Heart left ventricle (tissue), 13 donors: ENCODE measurements at regions not wholly inside any gene's neighbourhood (a gene's known extent, or its start where the extent isn't known, plus 50 kb on each side); places are given as distances from the start of the nearest gene placed in this dataset.

ENCODE experiments used
- CTCF ChIP-seq, 12 donors: fragments of 200-600 bp; sonication (generic) in 4 of 12; IDR thresholded peaks; one replicate each; pipeline versions ENCODE4 v1.5.0 to v1.8.0; 2018 to 2022; ENCODE audit warnings: antibody characterized with exemption in 12 of 12, mild to moderate bottlenecking in 5 of 12
- POLR2A ChIP-seq, 2 donors: fragments of 450-650 bp; IDR thresholded peaks; one replicate each; pipeline ENCODE4 v1.6.1; 2017; ENCODE audit warnings: antibody characterized with exemption in 2 of 2, mild to moderate bottlenecking in 2 of 2, moderate library complexity in 2 of 2
- donor health status: ischemic (EF 13 %, LVEDD 7.1; RV severe dilation, severe dysfunction).
- donor health status: DM: no; HTN: yes; CAD: no.
- donor health status: DM: no; HTN: no; CAD: no.
- donor health status: ischemic (EF 25% LVEDD 6.9; RV normal size, moderate dysfunction).
- donor health status: ischemic (EF 25% LVEDD 5.7; RV mildly dilated, moderate dysfunction).
- donor health status: ischemic (EF 35%, LVEDD 5.7; RV mildly dilated, moderate dysfunction).
- donor health status: nonischemic (EF 11% LVEDD 7.7; RV severe dilation, severe dysfunction).
- donor health status: DM: yes; HTN: yes; CAD: no.
- donor health status: PGD.
- donor health status: ischemic (EF 29% LVEDD 5.4; RV normal size, mild dysfunction).
- donor health status: nonischemic (EF 23%, LVEDD 6.1; RV moderate dilation, normal function).

GRCh38 chr14:101505236-101505970 is 55.9 kb upstream of the DIO3 start:
- no peak for TF ChIP-seq POLR2A (IDR thresholded peaks at IDR 0.05)
- no peak for TF ChIP-seq CTCF (IDR thresholded peaks at IDR 0.05)
